ENCODE measurements at regions not wholly inside any gene's neighbourhood (a gene's known extent, or its start where the extent isn't known, plus 50 kb on each side); places are given as distances from the start of the nearest gene placed in this dataset.
"Not testable (repeated sequence)": the region's sequence is repeated elsewhere in the genome, so short reads cannot be mapped to it uniquely, and the experiment has no call there.

GRCh38 chr1:213619026-213619425 is 368.7 kb upstream of the PROX1 start:
- no peaks in the 10 kb centered on the region for H3K9me3 ChIP-seq (ENCODE audit: insufficient read depth, low read depth, low read length)
- H3K27me3 ChIP-seq (ENCODE audit: insufficient read depth, low read length): no peaks in the 10 kb centered on the region
- no peak overlapping the region for H3K4me3 ChIP-seq (ENCODE audit: low read length)
- 100% methylated on average over 1 of the region's 1 CpG for WGBS
- H3K27ac ChIP-seq (ENCODE audit: low read depth, low read length): no peak overlapping the region
- H3K4me1 ChIP-seq (ENCODE audit: insufficient read depth, low read length): no peaks in the 10 kb centered on the region
- no peak overlapping the region for H3K9ac ChIP-seq (ENCODE audit: low read depth, low read length)
- H3K36me3 ChIP-seq (ENCODE audit: insufficient read depth, low read length): no peaks in the 10 kb centered on the region

DNA sequence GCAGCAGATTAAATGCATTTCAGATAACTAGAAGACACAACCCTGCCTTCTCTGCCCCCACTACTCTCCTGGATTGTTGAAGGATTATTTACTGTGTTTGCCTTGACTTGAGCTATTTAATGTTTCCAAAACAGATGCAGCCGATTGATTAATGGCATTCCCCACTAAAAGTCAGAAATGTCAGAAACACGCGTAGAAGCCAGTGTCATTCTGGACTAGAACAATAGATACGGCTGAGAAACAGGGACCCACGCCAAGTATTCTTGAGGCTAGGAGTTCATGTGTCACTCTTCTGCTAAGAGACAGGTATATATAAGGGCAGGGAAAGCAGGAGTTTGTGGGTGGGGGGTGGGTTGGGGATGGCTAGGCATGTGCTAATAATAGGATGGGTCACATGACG is 366.7 kb upstream of the PROX1 start:
- Histone ChIP-seq H3K9me3 (ENCODE audit: insufficient read depth, low read depth, low read length) (no peaks in the 10 kb centered on the region), H3K4me3 (ENCODE audit: low read length) (no peak overlapping the region), H3K27ac (ENCODE audit: low read depth, low read length) (no peak overlapping the region), H3K36me3 (ENCODE audit: insufficient read depth, low read length) (no peaks in the 10 kb centered on the region), H3K4me1 (ENCODE audit: insufficient read depth, low read length) (no peaks in the 10 kb centered on the region), H3K9ac (ENCODE audit: low read depth, low read length) (no peak overlapping the region), H3K27me3 (ENCODE audit: insufficient read depth, low read length) (no peaks in the 10 kb centered on the region)
- 95% methylated on average over 6 of the region's 6 CpGs for WGBS

DNA sequence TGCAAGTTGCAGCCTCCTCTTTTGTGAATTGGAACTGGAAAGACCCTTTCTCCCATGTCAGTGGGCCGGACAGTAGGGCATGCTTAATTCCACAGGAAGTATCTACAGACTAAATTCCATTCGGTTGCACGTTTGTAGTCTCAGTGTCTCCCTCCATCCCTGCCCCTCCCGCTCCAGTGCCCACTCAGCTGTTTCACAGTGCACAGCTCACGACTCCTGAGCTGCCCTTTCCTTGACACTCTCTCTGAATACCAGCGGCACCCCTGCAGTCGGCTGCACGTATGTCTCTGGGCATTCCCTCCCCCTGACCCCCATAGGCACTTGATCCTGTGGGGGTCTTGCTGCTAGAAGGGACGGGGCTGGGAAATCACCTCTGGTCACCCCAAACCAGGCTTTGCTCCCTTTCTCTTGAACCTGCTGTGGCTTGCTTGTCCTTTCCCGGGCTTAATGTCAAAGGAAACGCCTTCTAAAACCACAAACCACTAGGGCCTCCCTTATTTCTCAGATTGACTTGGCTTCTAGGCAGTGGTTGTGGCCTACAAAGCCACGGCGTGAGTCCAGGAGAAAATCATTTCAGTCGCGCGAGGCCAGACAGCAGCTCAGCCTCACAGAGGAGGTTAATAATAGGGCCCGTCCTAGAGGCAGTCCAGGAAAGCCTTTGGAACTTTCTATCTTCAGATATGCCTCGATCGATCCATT is 365.3 kb upstream of the PROX1 start:
- no peak overlapping the region for H3K4me3 ChIP-seq (ENCODE audit: low read length)
- no peaks in the 10 kb centered on the region for H3K27me3 ChIP-seq (ENCODE audit: insufficient read depth, low read length)
- no peaks in the 10 kb centered on the region for H3K36me3 ChIP-seq (ENCODE audit: insufficient read depth, low read length)
- no peak overlapping the region for H3K27ac ChIP-seq (ENCODE audit: low read depth, low read length)
- H3K9me3 ChIP-seq (ENCODE audit: insufficient read depth, low read depth, low read length): 0 out of 2 replicates have a peak, but pooled peaks cover 2% of the 10 kb centered on the region
- H3K4me1 ChIP-seq (ENCODE audit: insufficient read depth, low read length): no peaks in the 10 kb centered on the region
- no peak overlapping the region for H3K9ac ChIP-seq (ENCODE audit: low read depth, low read length)
- 90% methylated on average over 19 of the region's 19 CpGs for WGBS

- Histone ChIP-seq H3K4me1 (ENCODE audit: insufficient read depth, low read length) (no peaks in the 10 kb centered on the region), H3K36me3 (ENCODE audit: insufficient read depth, low read length) (no peaks in the 10 kb centered on the region), H3K4me3 (ENCODE audit: low read length) (no peak overlapping the region), H3K27ac (ENCODE audit: low read depth, low read length) (no peak overlapping the region), H3K9ac (ENCODE audit: low read depth, low read length) (no peak overlapping the region), H3K9me3 (ENCODE audit: insufficient read depth, low read depth, low read length) (0 out of 2 replicates have a peak, but pooled peaks cover 2% of the 10 kb centered on the region), H3K27me3 (ENCODE audit: insufficient read depth, low read length) (no peaks in the 10 kb centered on the region)
- WGBS: 93% methylated on average over 9 of the region's 9 CpGs
These were observed 364.6 kb upstream of the PROX1 start for GRCh38 chr1:213623064-213623581.

- 0 out of 2 replicates have a peak, but pooled peaks cover 2% of the 10 kb centered on the region for H3K9me3 ChIP-seq (ENCODE audit: insufficient read depth, low read depth, low read length)
- no peak overlapping the region for H3K4me3 ChIP-seq (ENCODE audit: low read length)
- no peak overlapping the region for H3K27ac ChIP-seq (ENCODE audit: low read depth, low read length)
- WGBS: 72% methylated on average over 4 of the region's 4 CpGs
- H3K27me3 ChIP-seq (ENCODE audit: insufficient read depth, low read length): no peaks in the 10 kb centered on the region
- no peak overlapping the region for H3K9ac ChIP-seq (ENCODE audit: low read depth, low read length)
- H3K36me3 ChIP-seq (ENCODE audit: insufficient read depth, low read length): no peaks in the 10 kb centered on the region
- H3K4me1 ChIP-seq (ENCODE audit: insufficient read depth, low read length): no peaks in the 10 kb centered on the region
These were observed 363.9 kb upstream of the PROX1 start for GRCh38 chr1:213623862-213624261.

DNA sequence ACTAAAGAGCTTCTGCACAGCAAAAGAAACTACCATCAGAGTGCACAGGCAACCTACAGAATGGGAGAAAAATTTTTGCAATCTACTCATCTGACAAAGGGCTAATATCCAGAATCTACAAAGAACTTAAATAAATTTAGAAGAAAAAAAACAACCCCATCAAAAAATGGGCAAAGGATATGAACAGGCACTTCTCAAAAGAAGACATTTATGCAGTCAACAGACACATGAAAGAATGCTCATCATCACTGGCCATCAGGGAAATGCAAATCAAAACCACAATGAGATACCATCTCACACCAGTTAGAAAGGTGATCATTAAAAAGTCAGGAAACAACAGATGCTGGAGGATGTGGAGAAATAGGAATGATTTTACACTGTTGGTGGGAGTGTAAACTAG is 351.0 kb upstream of the PROX1 start:
- not testable (repeated sequence) for H3K4me3 ChIP-seq (ENCODE audit: low read length); H3K27me3 ChIP-seq (ENCODE audit: insufficient read depth, low read length); H3K4me1 ChIP-seq (ENCODE audit: insufficient read depth, low read length); H3K9me3 ChIP-seq (ENCODE audit: insufficient read depth, low read depth, low read length); H3K36me3 ChIP-seq (ENCODE audit: insufficient read depth, low read length); H3K9ac ChIP-seq (ENCODE audit: low read depth, low read length); H3K27ac ChIP-seq (ENCODE audit: low read depth, low read length)

GRCh38 chr1:213641312-213641711 is 346.5 kb upstream of the PROX1 start:
- WGBS: 99% methylated on average over 2 of the region's 2 CpGs
- H3K27me3 ChIP-seq (ENCODE audit: insufficient read depth, low read length): no peaks in the 10 kb centered on the region

GRCh38 chr1:213643360-213643759 is 344.4 kb upstream of the PROX1 start:
- H3K4me3 ChIP-seq (ENCODE audit: low read length): no peak overlapping the region
- H3K9me3 ChIP-seq (ENCODE audit: insufficient read depth, low read depth, low read length): no peaks in the 10 kb centered on the region
- H3K4me1 ChIP-seq (ENCODE audit: insufficient read depth, low read length): no peaks in the 10 kb centered on the region
- no peaks in the 10 kb centered on the region for H3K36me3 ChIP-seq (ENCODE audit: insufficient read depth, low read length)
- H3K27me3 ChIP-seq (ENCODE audit: insufficient read depth, low read length): no peaks in the 10 kb centered on the region
- no peak overlapping the region for H3K9ac ChIP-seq (ENCODE audit: low read depth, low read length)
- H3K27ac ChIP-seq (ENCODE audit: low read depth, low read length): no peak overlapping the region

More at GRCh38 chr1:213641312-213641711, 346.5 kb upstream of the PROX1 start:
- no peak overlapping the region for H3K4me3 ChIP-seq (ENCODE audit: low read length)
- no peaks in the 10 kb centered on the region for H3K4me1 ChIP-seq (ENCODE audit: insufficient read depth, low read length)
- H3K9ac ChIP-seq (ENCODE audit: low read depth, low read length): no peak overlapping the region
- H3K36me3 ChIP-seq (ENCODE audit: insufficient read depth, low read length): no peaks in the 10 kb centered on the region
- no peaks in the 10 kb centered on the region for H3K9me3 ChIP-seq (ENCODE audit: insufficient read depth, low read depth, low read length)
- H3K27ac ChIP-seq (ENCODE audit: low read depth, low read length): no peak overlapping the region

GRCh38 chr1:213647864-213648650 is 339.7 kb upstream of the PROX1 start:
- H3K27ac ChIP-seq (ENCODE audit: low read depth, low read length): no peak overlapping the region
- WGBS: 47% methylated on average over 2 of the region's 2 CpGs
- H3K4me3 ChIP-seq (ENCODE audit: low read length): no peak overlapping the region
- H3K9me3 ChIP-seq (ENCODE audit: insufficient read depth, low read depth, low read length): no peaks in the 10 kb centered on the region
- no peak overlapping the region for H3K9ac ChIP-seq (ENCODE audit: low read depth, low read length)
- no peaks in the 10 kb centered on the region for H3K36me3 ChIP-seq (ENCODE audit: insufficient read depth, low read length)
- no peaks in the 10 kb centered on the region for H3K27me3 ChIP-seq (ENCODE audit: insufficient read depth, low read length)
- H3K4me1 ChIP-seq (ENCODE audit: insufficient read depth, low read length): no peaks in the 10 kb centered on the region

GRCh38 chr1:213649373-213649772 is 338.4 kb upstream of the PROX1 start:
- H3K4me1 ChIP-seq (ENCODE audit: insufficient read depth, low read length): no peaks in the 10 kb centered on the region
- H3K36me3 ChIP-seq (ENCODE audit: insufficient read depth, low read length): no peaks in the 10 kb centered on the region
- H3K9me3 ChIP-seq (ENCODE audit: insufficient read depth, low read depth, low read length): no peaks in the 10 kb centered on the region
- H3K9ac ChIP-seq (ENCODE audit: low read depth, low read length): no peak overlapping the region
- WGBS: 81% methylated on average over 10 of the region's 10 CpGs
- H3K27ac ChIP-seq (ENCODE audit: low read depth, low read length): no peak overlapping the region
- no peak overlapping the region for H3K4me3 ChIP-seq (ENCODE audit: low read length)
- H3K27me3 ChIP-seq (ENCODE audit: insufficient read depth, low read length): no peaks in the 10 kb centered on the region

DNA sequence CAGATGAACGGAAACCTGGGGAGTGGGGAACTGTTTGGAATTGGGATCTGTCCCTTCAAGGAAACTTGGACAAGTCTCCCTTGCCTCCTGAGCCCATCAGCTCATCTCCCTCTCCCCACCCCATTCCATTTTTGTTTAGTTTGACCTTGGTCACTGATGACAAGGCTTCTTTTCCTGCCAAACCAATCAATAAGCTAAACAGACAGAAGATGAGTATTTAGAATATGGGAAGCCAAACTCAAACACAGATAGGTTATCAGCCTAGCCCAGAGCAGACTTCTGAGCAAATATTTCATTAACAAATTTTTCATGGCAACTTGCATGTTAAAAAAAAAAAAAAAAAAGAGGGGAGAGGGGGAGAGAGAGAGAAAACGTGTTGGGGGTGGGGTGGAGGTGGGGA is 337.2 kb upstream of the PROX1 start:
- H3K27me3 ChIP-seq (ENCODE audit: insufficient read depth, low read length): no peaks in the 10 kb centered on the region
- H3K36me3 ChIP-seq (ENCODE audit: insufficient read depth, low read length): no peaks in the 10 kb centered on the region
- H3K27ac ChIP-seq (ENCODE audit: low read depth, low read length): no peak overlapping the region
- H3K9me3 ChIP-seq (ENCODE audit: insufficient read depth, low read depth, low read length): no peaks in the 10 kb centered on the region
- no peak overlapping the region for H3K4me3 ChIP-seq (ENCODE audit: low read length)
- H3K9ac ChIP-seq (ENCODE audit: low read depth, low read length): no peak overlapping the region
- WGBS: 58% methylated on average over 1 of the region's 2 CpGs
- no peaks in the 10 kb centered on the region for H3K4me1 ChIP-seq (ENCODE audit: insufficient read depth, low read length)

Measured in HUES64 (cell line).